ENCODE measurements at regions not wholly inside any gene's neighbourhood (a gene's known extent, or its start where the extent isn't known, plus 50 kb on each side); places are given as distances from the start of the nearest gene placed in this dataset.

DNA sequence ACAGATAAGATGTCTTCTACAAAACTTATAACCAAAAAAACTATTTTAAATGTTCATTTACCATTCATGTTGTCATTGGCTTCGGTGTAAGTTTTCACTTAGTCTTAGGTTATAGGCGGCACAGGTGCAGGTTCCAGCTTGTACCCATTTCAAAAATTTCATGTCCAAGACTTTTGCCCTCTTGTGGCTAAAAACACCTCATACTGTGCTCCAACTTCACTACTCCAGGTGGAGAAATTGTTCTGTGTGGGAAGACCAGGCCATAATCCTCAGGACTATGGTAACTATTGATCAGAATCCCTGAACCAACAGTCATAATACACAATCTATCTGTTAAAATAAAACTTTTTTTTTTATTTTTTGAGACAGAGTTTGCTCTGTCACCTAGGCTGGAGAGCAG lies 95.2 kb upstream of the ATP11B start:
- TF ChIP-seq POLR2A (IDR thresholded peaks at IDR 0.05; ENCODE audit: low read depth): no peak
- no peak for TF ChIP-seq CTCF (IDR thresholded peaks at IDR 0.05)
- TF ChIP-seq POLR2AphosphoS5 (IDR thresholded peaks at IDR 0.05): no peak
- TF ChIP-seq EP300 (IDR thresholded peaks at IDR 0.05): no peak

All from esophagus muscularis mucosa (tissue), 4 donors.